HepG2 (cell line): ENCODE measurements at regions not wholly inside any gene's neighbourhood (a gene's known extent, or its start where the extent isn't known, plus 50 kb on each side); places are given as distances from the start of the nearest gene placed in this dataset.

Source experiments
- ATAC-seq: fragments of 200-7000 bp; cut with Tn5 transposase; 3 replicates; pipeline ENCODE4 v1.9.1; 2020; ENCODE audit warnings: mild to moderate bottlenecking, moderate library complexity
- BruUV-seq: library from RNA; stranded (reverse); fragments of 400-500 nt; replicated peaks from 2 replicates; lab custom pipeline; 2021; lab: Mats Ljungman, UMichigan
- CTCF ChIA-PET: fragments of 300-600 bp; formaldehyde crosslinking; extraction: SDS; loops from one replicate; lab custom pipeline; 2021; ENCODE audit warnings: low total read pairs, inconsistent platforms, low intra/inter-chr PET ratio; lab: Yijun Ruan, JAX
- POLR2A ChIA-PET: fragments of 350-600 bp; sonication (Branson Sonifier 250); formaldehyde crosslinking; loops from one replicate; lab custom pipeline; 2020; ENCODE audit warnings: antibody characterized with exemption, inconsistent platforms; lab: Yijun Ruan, JAX
- DNase-seq: peaks from one replicate; pipeline ENCODE4 v3.0.0-alpha.2; 2015; ENCODE audit warnings: low spot score
- FAIRE-seq: peaks from 3 replicates; lab custom pipeline; 2011; peaks lifted over from hg19 to GRCh38; lab: Jason Lieb, UNC
- H2AFZ ChIP-seq: one replicate; pipeline ENCODE4 v1.6.1; 2011; ENCODE audit warnings: low read length, inconsistent platforms
- H3K27ac ChIP-seq: fragments of 300-600 bp; 3 replicates; pipeline ENCODE4 v1.8.0; 2011; ENCODE audit warnings: mixed run types, mild to moderate bottlenecking, mixed read lengths, low read length, inconsistent platforms; ENCODE audit not compliant: insufficient read depth; ENCODE audit errors: extremely low read length
- H3K27me3 ChIP-seq, 2 experiments: fragments of 200-600 bp in 1 of 2; 2 replicates in 1 of 2; 3 replicates in 1 of 2; pipeline versions ENCODE4 v1.6.0 to v1.8.0; 2011; ENCODE audit warnings: low read length in 2 of 2, mild to moderate bottlenecking in 2 of 2, moderate library complexity in 2 of 2, inconsistent platforms in 1 of 2; ENCODE audit not compliant: insufficient read depth in 2 of 2, control insufficient read depth in 1 of 2
- H3K36me3 ChIP-seq, 2 experiments: fragments of 200-600 bp in 1 of 2; replicated peaks in 1 of 2; 2 replicates in 1 of 2; 3 replicates in 1 of 2; pipeline versions ENCODE4 v1.5.1 to v1.8.0; 2011; ENCODE audit warnings: low read length in 2 of 2, inconsistent platforms in 1 of 2; ENCODE audit not compliant: insufficient read depth in 2 of 2, control insufficient read depth in 1 of 2
- H3K4me1 ChIP-seq: 2 replicates; pipeline ENCODE4 v1.5.1; 2012; ENCODE audit warnings: low read length, inconsistent platforms; ENCODE audit not compliant: insufficient read depth
- H3K4me2 ChIP-seq: 2 replicates; pipeline ENCODE4 v1.6.0; 2011; ENCODE audit warnings: low read depth, low read length, inconsistent platforms
- H3K4me3 ChIP-seq, 3 experiments: fragments of 200-600 bp in 1 of 3; sonication (generic), shearing (Covaris generic) in 1 of 3; replicated peaks in 1 of 3; 2 replicates each; pipeline ENCODE4 v1.5.1; 2011 to 2016; ENCODE audit warnings: low read length in 3 of 3, inconsistent platforms in 2 of 3, low read depth in 2 of 3, mild to moderate bottlenecking in 2 of 3, control low read depth in 1 of 3, mixed read lengths in 1 of 3; ENCODE audit not compliant: insufficient read depth in 1 of 3
- H3K79me2 ChIP-seq: one replicate; pipeline ENCODE4 v1.6.1; 2011; ENCODE audit warnings: low read length, inconsistent platforms; ENCODE audit not compliant: insufficient read depth
- H3K9ac ChIP-seq: 2 replicates; pipeline ENCODE4 v1.6.0; 2011; ENCODE audit warnings: mild to moderate bottlenecking, low read depth, low read length, inconsistent platforms; ENCODE audit not compliant: insufficient read depth
- H3K9me3 ChIP-seq: 2 replicates; pipeline ENCODE4 v1.5.1; 2012; ENCODE audit warnings: mild to moderate bottlenecking, low read length
- H4K20me1 ChIP-seq: 2 replicates; pipeline ENCODE4 v1.6.0; 2011; ENCODE audit warnings: inconsistent platforms, mild to moderate bottlenecking, low read length, moderate library complexity; ENCODE audit not compliant: insufficient read depth
- CBFB ChIP-seq: sonication (generic); formaldehyde crosslinking; IDR thresholded peaks from 2 replicates; pipeline ENCODE4 v1.4.0; 2020; ENCODE audit warnings: missing genetic modification reagents
- ELF4 ChIP-seq: sonication (generic); formaldehyde crosslinking; IDR thresholded peaks from 2 replicates; pipeline ENCODE4 v1.5.0; 2020; ENCODE audit warnings: missing genetic modification reagents, mild to moderate bottlenecking, moderate library complexity, borderline replicate concordance
- ETV6 ChIP-seq: sonication (generic); formaldehyde crosslinking; conservative IDR thresholded peaks from 2 replicates; pipeline ENCODE4 v1.4.0; 2020; ENCODE audit warnings: missing genetic modification reagents
- FOXC1 ChIP-seq: sonication (generic); formaldehyde crosslinking; IDR thresholded peaks from 2 replicates; pipeline ENCODE4 v1.8.0; 2022; ENCODE audit warnings: mild to moderate bottlenecking, missing genetic modification reagents, borderline replicate concordance
- HDAC2 ChIP-seq: sonication (generic); formaldehyde crosslinking; IDR thresholded peaks from 2 replicates; pipeline ENCODE4 v1.4.0; 2020; ENCODE audit warnings: missing genetic modification reagents
- HNRNPL ChIP-seq: fragments of 200-400 bp; formaldehyde crosslinking; IDR thresholded peaks from 2 replicates; pipeline ENCODE4 v1.6.1; 2017; ENCODE audit warnings: mild to moderate bottlenecking, low read depth, low read length
- KDM6A ChIP-seq: IDR thresholded peaks from 2 replicates; pipeline ENCODE4 v1.6.1; 2016; ENCODE audit warnings: low read depth
- REXO4 ChIP-seq: sonication (generic); formaldehyde crosslinking; IDR thresholded peaks from 2 replicates; pipeline ENCODE4 v1.8.0; 2022; ENCODE audit warnings: missing genetic modification reagents, mild to moderate bottlenecking, borderline replicate concordance
- SP5 ChIP-seq: IDR thresholded peaks from 2 replicates; pipeline ENCODE4 v1.6.1; 2016; ENCODE audit warnings: low read depth, borderline replicate concordance
- ZFP36L1 ChIP-seq: sonication (generic); formaldehyde crosslinking; IDR thresholded peaks from 2 replicates; pipeline ENCODE4 v1.8.0; 2022; ENCODE audit warnings: mild to moderate bottlenecking, missing genetic modification reagents, moderate library complexity
- WGBS: methylation state at CpG from one replicate; pipeline ENCODE4 v1.1.6; 2017; ENCODE audit warnings: low lambda C conversion rate; 5-methylcytosine and 5-hydroxymethylcytosine counted together
- in situ Hi-C: cut with HindIII; loops from 2 replicates; pipeline ENCODE4 v1.10.0; 2017; ENCODE audit warnings: low pct_unique_long_range_greater_than_20kb; ENCODE audit not compliant: extremely low pct_ligation_motif_present
- intact Hi-C: fragments of 100-400 bp; cut with micrococcal nuclease; formaldehyde crosslinking; loops from one replicate; pipeline ENCODE4 v1.10.0; 2022; ENCODE audit not compliant: unreplicated experiment
- TF ChIP-seq, protein P1 (sequence below): sonication (generic); formaldehyde crosslinking; IDR thresholded peaks from 2 replicates; pipeline ENCODE4 v1.4.0; 2020; ENCODE audit warnings: missing genetic modification reagents, mild to moderate bottlenecking, borderline replicate concordance
- TF ChIP-seq, protein P2 (sequence below): sonication (generic); formaldehyde crosslinking; IDR thresholded peaks from 2 replicates; pipeline ENCODE4 v1.5.0; 2020; ENCODE audit warnings: mild to moderate bottlenecking, low read depth, missing genetic modification reagents, borderline replicate concordance
- TF ChIP-seq, protein P3 (sequence below): sonication (generic); formaldehyde crosslinking; IDR thresholded peaks from 2 replicates; pipeline ENCODE4 v1.4.0; 2020; ENCODE audit warnings: mild to moderate bottlenecking, missing genetic modification reagents, borderline replicate concordance

DNA sequence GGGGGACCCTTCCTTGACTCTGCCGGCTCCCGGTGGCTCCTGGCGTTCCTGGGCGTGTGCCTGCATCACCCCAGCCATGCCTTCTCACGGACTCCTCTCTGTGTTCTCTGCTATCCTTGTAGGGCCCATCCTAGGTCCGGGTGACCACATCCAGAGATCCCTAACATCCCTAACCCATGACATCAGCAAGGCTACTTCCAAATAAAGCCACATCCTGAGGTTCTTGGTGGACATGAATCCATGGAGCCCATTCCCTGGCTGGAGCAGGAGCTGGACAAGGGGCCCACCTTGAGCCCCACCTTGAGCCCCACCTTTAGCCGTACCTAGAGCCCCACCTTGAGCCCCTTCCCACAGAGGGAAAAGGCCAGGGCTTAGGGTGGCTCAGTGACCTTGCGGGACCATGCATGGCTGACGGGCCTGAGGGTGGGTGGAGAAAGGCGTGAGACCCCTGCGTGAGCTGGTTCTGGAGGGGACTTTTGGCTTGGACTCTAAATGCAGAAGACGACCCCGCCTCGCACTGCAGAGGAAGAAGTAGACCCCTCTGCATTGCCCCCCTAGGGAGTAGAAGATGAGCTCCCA, 58.5 kb upstream of the INPP5A start:
- intact Hi-C loops (no loop called here), in situ Hi-C loops (no loop called here)
- H3K4me2 ChIP-seq: no peak overlapping the region
- CTCF ChIA-PET: no interaction called here
- H3K4me3 ChIP-seq: no peak overlapping the region
- 41% methylated on average over 11 of the region's 14 CpGs for WGBS
- TF ChIP-seq ELF4 (no peak), ZFP36L1 (no peak), HDAC2 (CRISPR knock-in tag) (no peak), CBFB (CRISPR knock-in tag) (no peak), REXO4 (no peak), FOXC1 (CRISPR knock-in tag) (no peak), KDM6A (CRISPR knock-in tag) (no peak), HNRNPL (no peak), SP5 (CRISPR knock-in tag) (no peak), ETV6 (CRISPR knock-in tag) (no peak)
- TF ChIP-seq, protein P1, sequence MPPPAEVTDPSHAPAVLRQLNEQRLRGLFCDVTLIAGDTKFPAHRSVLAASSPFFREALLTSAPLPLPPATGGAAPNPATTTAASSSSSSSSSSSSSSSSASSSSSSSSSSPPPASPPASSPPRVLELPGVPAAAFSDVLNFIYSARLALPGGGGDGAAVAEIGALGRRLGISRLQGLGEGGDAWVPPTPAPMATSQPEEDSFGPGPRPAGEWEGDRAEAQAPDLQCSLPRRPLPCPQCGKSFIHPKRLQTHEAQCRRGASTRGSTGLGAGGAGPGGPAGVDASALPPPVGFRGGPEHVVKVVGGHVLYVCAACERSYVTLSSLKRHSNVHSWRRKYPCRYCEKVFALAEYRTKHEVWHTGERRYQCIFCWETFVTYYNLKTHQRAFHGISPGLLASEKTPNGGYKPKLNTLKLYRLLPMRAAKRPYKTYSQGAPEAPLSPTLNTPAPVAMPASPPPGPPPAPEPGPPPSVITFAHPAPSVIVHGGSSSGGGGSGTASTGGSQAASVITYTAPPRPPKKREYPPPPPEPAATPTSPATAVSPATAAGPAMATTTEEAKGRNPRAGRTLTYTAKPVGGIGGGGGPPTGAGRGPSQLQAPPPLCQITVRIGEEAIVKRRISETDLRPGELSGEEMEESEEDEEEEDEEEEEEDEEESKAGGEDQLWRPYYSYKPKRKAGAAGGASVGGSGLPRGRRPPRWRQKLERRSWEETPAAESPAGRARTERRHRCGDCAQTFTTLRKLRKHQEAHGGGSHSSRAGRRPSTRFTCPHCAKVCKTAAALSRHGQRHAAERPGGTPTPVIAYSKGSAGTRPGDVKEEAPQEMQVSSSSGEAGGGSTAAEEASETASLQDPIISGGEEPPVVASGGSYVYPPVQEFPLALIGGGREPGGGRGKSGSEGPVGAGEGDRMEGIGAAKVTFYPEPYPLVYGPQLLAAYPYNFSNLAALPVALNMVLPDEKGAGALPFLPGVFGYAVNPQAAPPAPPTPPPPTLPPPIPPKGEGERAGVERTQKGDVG (CRISPR knock-in tag): no peak
- TF ChIP-seq, protein P2, sequence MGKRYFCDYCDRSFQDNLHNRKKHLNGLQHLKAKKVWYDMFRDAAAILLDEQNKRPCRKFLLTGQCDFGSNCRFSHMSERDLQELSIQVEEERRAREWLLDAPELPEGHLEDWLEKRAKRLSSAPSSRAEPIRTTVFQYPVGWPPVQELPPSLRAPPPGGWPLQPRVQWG (CRISPR knock-in tag): no peak
- TF ChIP-seq, protein P3, sequence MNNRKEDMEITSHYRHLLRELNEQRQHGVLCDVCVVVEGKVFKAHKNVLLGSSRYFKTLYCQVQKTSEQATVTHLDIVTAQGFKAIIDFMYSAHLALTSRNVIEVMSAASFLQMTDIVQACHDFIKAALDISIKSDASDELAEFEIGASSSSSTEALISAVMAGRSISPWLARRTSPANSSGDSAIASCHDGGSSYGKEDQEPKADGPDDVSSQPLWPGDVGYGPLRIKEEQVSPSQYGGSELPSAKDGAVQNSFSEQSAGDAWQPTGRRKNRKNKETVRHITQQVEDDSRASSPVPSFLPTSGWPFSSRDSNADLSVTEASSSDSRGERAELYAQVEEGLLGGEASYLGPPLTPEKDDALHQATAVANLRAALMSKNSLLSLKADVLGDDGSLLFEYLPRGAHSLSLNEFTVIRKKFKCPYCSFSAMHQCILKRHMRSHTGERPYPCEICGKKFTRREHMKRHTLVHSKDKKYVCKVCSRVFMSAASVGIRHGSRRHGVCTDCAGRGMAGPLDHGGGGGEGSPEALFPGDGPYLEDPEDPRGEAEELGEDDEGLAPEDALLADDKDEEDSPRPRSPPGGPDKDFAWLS: no peak
- no TSS peak for BruUV-seq
- H3K27me3 ChIP-seq: peaks cover 8 to 68% of the 10 kb centered on the region in 2 experiments
- H4K20me1 ChIP-seq: no peaks in the 10 kb centered on the region
- H3K27ac ChIP-seq: no peak overlapping the region
- H3K9me3 ChIP-seq: no peaks in the 10 kb centered on the region
- ATAC-seq (no peak), FAIRE-seq (no peak), DNase-seq (no peak)
- no peaks in the 10 kb centered on the region for H3K36me3 ChIP-seq
- no peak overlapping the region for H3K9ac ChIP-seq
- no peaks in the 10 kb centered on the region for H3K4me1 ChIP-seq
- H3K79me2 ChIP-seq: no peaks in the 10 kb centered on the region
- no peak overlapping the region for H2AFZ ChIP-seq
- POLR2A ChIA-PET: no interaction called here
